Eye (tissue), 1 donor: ENCODE measurements at regions not wholly inside any gene's neighbourhood (a gene's known extent, or its start where the extent isn't known, plus 50 kb on each side); places are given as distances from the start of the nearest gene placed in this dataset.

Experiments
- DNase-seq: peaks from one replicate; pipeline ENCODE4 v3.0.0-alpha.2; 2015

DNA sequence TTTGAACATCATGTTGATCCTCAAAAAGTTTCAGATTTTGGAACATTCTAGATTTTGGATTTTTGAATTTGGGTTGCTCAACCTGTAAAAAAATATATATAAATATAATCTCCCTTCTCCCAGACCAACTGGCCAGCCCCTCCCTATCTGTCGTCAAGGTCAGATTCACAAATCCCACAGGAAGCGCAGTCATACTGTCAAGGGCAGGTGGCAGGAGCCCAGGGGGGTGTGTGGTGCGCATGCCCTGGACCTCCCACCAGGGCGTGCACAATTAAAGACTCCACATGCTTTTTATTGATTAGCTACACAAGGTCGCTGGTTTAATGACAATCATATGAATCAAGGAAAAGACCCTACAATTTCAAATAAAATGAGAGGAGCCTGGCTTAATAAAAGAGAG is 77.0 kb upstream of the EEPD1 start:
- no peak for DNase-seq

- DNase-seq = no peak
Measured at GRCh38 chr7:36078816-36079360, 74.2 kb upstream of the EEPD1 start.

DNA sequence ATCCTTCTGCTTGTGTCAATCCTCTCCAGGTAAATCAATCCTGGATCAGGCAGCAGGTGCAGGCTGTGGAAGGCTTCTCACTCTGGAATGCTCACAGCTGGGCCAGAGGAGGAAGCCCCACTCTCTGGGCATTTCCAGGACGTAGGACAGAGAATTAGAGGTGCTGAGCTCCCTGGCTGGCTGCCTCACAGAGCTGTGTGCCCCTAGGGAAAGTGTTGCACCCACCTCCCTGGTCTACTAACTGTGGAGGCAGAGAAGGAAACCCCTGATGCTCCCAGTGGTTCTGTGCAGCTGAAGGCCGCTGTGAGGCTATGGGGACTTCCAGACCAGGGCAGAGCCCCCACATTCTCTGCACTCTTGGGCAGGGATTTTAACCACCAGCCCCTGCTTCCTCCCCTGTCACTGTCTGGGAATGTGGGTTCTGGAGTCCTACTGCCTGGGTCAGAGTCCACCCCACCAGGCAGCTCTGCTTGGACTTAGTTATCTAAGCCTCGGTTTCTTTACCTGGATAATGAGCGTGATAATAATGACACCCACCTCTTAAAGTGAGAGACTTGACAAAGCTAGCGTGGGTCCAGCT is 73.5 kb upstream of the EEPD1 start:
- DNase-seq = no peak

GRCh38 chr7:36080843-36081242 is 72.2 kb upstream of the EEPD1 start:
- no peak for DNase-seq

- DNase-seq = no peak
Measured at GRCh38 chr7:36082216-36082615, 70.8 kb upstream of the EEPD1 start.

DNA sequence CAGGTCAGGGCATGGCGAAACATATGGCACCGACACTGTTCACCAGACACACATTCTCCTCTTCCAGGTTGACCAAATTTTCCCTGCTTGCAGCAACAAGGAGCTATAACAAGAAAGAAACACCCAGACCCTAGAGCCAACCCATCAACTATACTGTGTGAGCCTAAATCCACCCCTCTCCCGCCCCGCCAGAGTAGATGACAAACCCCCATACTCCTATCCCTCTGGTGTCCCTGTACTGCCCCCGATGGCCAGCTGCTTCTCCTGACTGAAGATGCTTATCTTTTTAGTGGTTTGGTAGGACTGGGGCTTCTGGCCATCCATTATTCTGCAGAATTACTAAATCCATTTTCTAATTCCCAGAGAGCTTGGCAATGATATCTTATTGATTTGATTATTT is 70.1 kb upstream of the EEPD1 start:
- no peak for DNase-seq

DNA sequence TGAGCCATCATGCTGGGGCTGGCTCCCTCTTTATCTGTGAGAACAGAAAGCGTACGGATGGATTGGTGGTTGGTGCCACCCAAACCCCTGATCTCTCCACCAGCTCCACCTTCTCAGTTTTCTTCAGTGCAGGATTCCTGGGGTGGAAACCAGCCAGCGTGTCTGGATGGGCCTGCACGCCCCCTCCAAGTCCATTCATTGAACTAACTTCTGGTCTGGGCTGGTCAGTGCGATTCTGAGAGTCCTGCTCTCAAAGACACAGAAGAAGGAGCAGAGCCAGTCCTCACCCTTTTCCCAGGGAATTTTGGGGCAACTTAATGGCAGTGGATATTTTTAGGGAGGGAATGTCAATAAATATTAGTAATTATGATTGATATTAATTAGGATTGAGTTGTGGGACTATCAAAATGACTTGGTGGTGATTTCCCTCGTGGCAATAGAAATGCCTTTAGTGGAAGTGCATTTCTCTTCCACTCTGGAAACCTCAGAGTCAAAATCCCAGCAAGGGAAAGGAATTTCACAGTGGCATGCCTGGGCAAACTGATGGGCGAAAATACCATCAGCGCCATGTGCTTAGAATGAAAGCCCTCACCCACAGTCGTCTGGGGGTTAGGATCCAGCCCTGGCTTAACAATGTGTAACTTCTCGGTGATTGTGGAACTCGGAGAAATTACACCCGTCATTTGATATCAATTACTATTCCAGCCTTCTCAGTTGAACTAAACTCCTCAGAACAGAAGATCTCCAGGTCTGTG is 69.3 kb upstream of the EEPD1 start:
- no peak for DNase-seq

DNA sequence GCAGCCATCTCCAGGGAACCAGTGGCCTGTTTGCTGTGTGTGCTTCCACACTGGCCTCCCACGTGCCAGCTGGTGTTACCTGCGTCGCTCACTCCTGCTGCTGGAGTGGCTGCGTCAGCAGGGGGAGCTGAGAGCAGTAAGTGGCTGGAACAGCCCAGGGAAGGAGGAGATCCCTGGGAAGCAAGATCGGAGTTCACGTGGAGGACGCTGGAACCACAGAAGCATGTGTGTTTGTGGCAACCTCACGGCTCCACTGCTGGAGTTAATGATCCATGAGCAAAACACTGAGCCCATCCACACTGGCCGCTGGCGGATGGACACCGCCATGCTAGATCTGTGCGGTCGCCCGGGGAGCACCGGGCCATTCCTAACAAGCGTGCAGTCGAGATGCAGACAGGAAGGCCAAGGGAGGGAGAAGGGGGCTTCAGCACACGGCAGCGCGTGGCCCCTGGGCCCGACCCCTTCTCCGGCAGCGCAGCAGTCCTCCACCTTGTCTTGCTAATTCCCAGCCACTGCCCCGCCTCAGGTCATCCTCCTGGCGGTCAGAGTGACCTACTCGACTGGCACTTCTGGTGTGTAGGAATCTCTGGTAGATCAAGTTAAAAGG is 68.5 kb upstream of the EEPD1 start:
- DNase-seq = peak; percentile 73

DNA sequence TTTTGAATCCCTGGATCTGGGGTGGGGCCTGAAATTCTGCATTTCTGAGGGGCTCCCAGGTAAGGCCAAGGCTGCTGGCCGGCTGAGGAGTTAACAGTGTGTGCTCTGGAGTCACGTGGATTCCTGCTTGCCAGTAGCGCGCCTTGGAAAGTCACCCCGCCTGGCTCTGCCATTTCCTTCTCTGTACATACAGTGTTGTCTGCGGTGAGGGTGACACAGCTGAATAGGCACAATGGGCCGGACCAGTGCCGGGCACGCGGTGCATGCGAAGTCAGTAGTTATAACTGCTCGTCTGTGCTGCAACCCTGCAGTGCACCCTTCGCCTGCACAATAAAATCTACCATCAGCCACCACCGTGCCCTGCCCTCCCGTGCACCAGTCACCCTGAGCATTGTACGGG is 68.0 kb upstream of the EEPD1 start:
- no peak for DNase-seq

- DNase-seq = no peak
Measured at GRCh38 chr7:36086571-36086970, 66.5 kb upstream of the EEPD1 start.

GRCh38 chr7:36088553-36088952 is 64.5 kb upstream of the EEPD1 start:
- DNase-seq = no peak

DNA sequence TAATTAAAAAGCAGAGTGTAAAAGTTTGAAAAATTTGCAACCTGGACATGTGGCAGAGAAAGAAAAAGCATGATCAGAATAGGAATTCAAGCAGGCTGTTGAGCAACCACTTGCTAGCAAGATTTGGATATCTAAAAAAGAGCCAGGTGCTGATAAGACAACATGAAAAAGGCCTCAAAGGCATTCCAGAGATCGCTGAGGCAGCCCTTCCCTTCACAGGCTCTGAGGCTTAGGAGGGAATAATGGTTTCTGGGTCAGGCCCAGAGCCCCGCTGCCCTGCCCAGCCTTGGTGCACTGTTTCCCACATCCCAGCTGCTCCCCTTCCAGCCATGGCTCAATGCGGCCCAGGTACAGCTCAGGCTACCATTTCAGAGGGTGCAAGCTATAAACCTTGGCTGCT is 64.1 kb upstream of the EEPD1 start:
- no peak for DNase-seq

DNA sequence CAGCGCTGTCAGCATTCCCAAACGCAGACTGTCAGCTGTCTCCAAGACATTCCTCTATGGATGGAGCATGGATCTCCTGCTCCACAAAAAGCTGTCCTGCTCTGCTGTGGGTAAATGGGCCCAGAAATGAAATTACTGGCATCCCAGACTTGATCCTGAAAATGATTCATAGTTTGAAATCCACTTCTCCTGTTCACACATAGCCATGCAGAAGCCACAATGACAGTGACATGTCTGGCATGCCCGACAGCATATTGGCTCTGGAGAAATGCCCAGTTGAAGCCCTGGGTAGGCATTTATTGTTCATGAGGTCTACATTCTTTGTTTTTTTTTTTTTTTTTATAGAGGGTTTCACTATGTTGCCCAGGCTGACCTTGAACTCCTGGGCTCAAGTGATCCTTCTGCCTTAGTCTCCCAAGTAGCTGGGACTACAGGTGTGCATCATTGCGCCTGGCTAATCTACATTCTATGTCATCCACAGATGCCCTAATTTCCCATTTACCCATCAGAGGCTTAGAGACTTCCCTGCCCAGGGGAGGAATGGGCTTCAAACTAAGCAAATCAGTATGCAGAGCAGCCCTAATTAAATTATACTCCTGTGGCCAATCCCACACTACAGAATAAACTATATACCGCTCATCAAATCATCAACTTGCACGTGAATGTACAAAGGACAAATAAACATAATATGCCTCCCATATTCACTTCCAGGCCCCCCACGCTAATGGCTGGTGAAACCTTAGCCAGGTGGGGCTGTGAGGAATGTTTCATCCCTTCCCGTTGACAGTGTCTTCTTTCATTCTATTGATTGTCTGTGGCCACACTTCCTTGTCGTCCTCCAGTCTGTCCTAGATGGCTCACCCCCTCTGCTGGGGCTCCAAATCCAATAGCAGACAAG is 61.8 kb upstream of the EEPD1 start:
- DNase-seq = no peak

GRCh38 chr7:36091874-36092176 is 61.2 kb upstream of the EEPD1 start:
- DNase-seq = no peak

DNA sequence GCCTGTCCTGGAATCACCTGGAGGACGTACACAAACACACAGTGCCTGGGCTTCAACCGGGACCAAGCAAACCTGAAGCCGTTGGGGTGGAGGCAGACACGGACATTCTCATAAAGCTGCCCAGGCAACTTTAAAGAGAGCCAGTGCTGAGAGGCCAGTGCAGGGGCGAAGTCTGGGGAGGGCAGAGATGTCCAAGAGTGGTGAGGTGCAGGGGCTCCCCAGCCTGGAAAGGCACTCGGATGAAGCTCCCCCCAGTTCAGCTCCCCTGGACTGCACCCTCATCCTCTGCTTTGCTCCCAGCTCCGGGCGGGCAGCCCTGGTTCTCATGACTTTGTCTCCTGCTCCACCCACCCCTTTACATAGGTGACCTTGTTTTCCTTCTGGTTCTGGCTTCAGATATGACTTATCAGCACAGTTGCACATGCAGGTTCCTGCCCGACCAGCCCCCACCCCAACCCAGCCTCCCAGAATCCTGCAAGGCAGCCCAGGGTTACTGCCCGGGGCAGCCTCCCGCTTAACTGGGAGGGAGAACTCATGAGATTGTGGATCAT is 60.8 kb upstream of the EEPD1 start:
- no peak for DNase-seq

- DNase-seq = no peak
Measured at GRCh38 chr7:36096460-36097095, 56.5 kb upstream of the EEPD1 start.

DNA sequence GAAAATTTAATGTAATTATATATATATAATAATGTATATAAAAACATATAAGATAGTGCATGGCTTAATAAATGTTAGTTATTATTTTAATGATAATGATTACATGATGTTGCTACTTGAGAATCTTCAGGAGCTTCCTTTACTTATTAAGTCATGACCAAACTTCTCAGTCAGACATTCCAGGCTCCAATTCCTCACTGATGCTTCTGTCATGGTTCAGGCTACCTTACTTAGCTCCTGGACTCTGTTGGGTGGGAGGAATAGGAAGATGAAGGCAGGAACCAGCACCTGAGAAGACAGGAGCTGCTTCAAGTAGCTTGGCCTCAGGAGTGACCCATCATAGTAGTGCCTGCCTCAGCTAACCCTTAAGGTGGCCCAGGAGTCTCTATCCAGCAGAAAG is 55.0 kb upstream of the EEPD1 start:
- no peak for DNase-seq

GRCh38 chr7:36100226-36100625 is 52.8 kb upstream of the EEPD1 start:
- DNase-seq = peak; percentile 23

GRCh38 chr7:36100634-36101033 is 52.4 kb upstream of the EEPD1 start:
- no peak for DNase-seq
